GM21447 (cell line): ENCODE measurements at regions not wholly inside any gene's neighbourhood (a gene's known extent, or its start where the extent isn't known, plus 50 kb on each side); places are given as distances from the start of the nearest gene placed in this dataset.

ENCODE experiments used
- ATAC-seq: cut with Tn5 transposase; IDR thresholded peaks from one replicate; pipeline ENCODE4 v1.9.1; 2021; ENCODE audit not compliant: unreplicated experiment

GRCh38 chr5:109917154-109917546 is 227.4 kb downstream of the MAN2A1 start:
- ATAC-seq, result no peak

- no peak for ATAC-seq
Observed at GRCh38 chr5:109917966-109918365, 228.2 kb downstream of the MAN2A1 start.

- no peak for ATAC-seq
Observed at GRCh38 chr5:109920736-109921135, 231.0 kb downstream of the MAN2A1 start.

GRCh38 chr5:109921735-109922380 is 232.1 kb downstream of the MAN2A1 start:
- ATAC-seq, result no peak

- ATAC-seq, result no peak
Observed at GRCh38 chr5:109922381-109922995, 232.8 kb downstream of the MAN2A1 start.

GRCh38 chr5:109923205-109923604 is 233.5 kb downstream of the MAN2A1 start:
- no peak for ATAC-seq

- no peak for ATAC-seq
Observed at GRCh38 chr5:109924237-109925107, 234.7 kb downstream of the MAN2A1 start.

GRCh38 chr5:109927639-109928038 is 237.9 kb downstream of the MAN2A1 start:
- ATAC-seq, result no peak

- no peak for ATAC-seq
Observed at GRCh38 chr5:109928046-109928445, 238.3 kb downstream of the MAN2A1 start.

GRCh38 chr5:109928811-109929210 is 239.1 kb downstream of the MAN2A1 start:
- ATAC-seq, result no peak

- no peak for ATAC-seq
Observed at GRCh38 chr5:109929376-109929775, 239.6 kb downstream of the MAN2A1 start.

GRCh38 chr5:109929911-109930310 is 240.2 kb downstream of the MAN2A1 start:
- ATAC-seq, result no peak

GRCh38 chr5:109931049-109931780 is 241.5 kb downstream of the MAN2A1 start:
- no peak for ATAC-seq

- ATAC-seq, result no peak
Observed at GRCh38 chr5:109935833-109936490, 246.2 kb downstream of the MAN2A1 start.

GRCh38 chr5:109936996-109937395 is 247.3 kb downstream of the MAN2A1 start:
- ATAC-seq, result peak; percentile 72

- no peak for ATAC-seq
Observed at GRCh38 chr5:109937951-109938350, 248.2 kb downstream of the MAN2A1 start.

- no peak for ATAC-seq
Observed at GRCh38 chr5:109938453-109938852, 248.7 kb downstream of the MAN2A1 start.

- ATAC-seq, result no peak
Observed at GRCh38 chr5:109939116-109939682, 249.5 kb downstream of the MAN2A1 start.

- ATAC-seq, result no peak
Observed at GRCh38 chr5:109942646-109943045, 252.9 kb downstream of the MAN2A1 start.

GRCh38 chr5:109943701-109944235 is 254.0 kb downstream of the MAN2A1 start:
- ATAC-seq, result no peak
